ENCODE measurements at regions not wholly inside any gene's neighbourhood (a gene's known extent, or its start where the extent isn't known, plus 50 kb on each side); places are given as distances from the start of the nearest gene placed in this dataset.
A peak's percentile ranks its signal among the peaks of the same experiment; 100 is the strongest.

DNA sequence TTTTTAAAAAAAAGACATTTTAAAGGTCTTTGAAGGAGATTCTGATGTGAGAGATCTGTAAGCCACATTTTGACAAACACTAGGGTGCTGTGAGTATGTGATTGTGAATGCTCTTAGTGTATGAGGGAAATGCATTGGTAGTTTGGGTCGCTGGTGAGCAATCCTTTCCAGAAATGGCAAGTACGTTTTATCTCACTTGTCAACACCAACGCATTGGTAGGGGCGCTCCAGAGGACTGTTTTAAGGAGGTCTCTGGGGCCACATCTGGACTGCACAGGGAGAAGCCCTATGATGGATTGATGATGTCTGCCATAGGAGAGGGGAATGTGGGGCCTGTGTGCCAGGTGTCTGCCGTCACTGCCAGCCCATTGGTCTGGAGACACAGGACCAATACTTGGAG lies 522.6 kb downstream of the BNC2 start:
- DNase-seq, result no peak

DNA sequence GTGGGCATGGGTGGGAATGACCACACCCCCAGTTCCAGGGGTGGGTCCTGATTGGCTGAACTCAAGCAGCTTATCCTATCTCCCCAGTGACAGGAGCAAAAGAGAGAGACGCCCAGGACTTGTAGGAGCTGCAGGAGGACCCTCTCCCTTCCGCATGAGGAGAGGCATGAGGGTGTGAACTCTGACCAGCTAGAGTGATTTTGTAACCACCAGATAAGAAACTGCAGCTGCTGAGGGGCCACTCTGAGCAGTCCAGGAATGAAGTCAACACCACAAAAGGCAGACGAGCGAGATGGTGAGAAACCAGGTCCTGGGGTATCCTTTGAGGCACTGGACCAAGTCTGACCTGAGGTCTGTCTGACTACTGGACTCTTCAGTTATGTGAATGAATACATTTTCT lies 521.9 kb downstream of the BNC2 start:
- no peak for DNase-seq

DNA sequence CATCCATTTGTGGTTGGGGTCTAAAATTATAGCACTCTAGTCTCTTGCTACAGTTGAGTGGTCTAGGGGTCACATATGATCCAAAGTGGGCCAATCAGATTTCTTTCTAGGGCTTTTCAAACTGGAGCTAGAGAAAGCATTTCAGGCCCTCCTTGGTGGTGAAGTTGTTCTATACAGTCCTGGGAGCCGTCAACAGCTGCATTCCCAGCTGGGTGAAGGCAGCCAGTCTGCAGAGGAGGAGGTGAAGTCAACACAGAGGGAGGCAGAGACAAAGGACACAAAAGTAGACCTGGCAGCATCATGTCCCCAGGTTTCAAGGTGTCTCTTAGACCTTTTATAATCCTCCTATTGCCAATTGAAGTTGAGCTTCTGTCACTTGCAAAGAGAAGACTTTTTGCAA lies 518.2 kb downstream of the BNC2 start:
- DNase-seq, result no peak

DNA sequence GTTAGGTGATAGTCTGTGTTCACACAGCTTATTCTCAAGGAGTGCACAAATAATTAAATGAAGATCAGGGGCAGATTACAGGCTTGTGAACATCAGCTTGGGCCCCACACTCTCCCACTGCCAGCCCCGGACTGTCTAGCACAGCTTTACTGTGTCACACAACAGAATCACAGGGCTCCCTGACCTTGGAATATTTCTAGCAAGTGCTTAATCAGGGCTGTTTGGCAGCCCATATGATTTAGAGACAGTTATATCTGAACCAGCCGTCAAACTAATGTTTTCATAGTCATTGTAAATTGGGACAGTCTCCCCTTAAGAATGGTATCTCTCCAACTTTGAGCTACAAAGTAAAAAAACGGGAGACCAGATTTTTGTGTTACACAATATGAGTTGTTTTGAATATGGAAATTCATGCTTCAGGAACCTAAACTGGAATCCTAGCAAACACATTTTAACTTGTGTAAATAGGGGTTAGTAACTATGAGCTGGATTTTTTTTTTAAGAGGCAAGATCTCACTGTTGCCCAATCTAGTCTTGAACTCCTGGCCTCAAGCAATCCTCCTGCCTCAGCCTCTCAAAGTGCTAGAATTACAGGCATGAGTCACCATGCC lies 517.6 kb downstream of the BNC2 start:
- no peak for DNase-seq

DNA sequence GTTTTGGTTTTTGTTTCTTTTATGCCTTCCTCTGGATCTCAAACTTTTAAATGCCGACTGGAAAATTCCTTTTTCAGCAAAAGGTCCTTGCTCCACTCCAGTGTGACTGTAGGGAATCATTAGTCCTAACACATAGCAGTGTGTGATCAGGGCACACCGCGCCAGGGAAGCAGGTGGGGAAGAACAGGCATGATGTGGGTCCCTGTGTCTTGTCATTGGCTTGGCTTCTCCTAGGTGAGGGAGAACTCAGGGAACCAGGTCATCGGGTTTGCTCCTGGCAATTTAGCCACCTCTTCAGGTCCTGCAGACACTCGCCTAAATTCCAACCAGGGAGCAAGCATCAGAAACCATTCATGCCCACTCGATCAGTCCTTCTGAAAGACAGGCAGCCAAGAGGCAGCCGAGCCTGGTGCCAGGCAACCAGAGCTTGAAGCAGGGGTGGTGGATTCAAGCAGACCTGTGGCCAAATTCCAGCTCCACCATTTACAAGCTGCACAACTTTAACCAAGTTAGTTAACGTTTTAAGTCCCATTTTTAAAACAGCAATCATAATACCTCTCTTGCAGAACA lies 514.2 kb downstream of the BNC2 start:
- DNase-seq, result peak; percentile 39

DNA sequence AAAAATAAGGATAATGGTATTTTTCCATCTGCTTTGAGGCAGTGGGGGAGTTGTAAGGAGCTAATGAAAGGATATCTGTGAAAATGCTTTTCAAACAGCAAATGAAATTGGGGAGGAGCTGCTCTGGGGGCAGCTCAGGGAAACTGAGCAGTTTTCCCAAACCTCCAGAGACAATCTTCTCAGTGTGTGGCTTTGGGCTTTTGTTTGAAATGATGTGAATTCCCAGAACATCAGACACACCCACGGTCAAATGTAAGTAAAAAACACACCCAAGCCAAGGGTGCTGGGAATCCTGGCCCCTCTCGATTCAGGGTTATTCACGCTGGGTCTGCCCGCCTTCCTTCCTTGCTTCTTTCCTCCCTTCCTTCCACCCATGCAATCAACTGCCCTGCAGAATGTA lies 512.6 kb downstream of the BNC2 start:
- peak; percentile 30 for DNase-seq

DNA sequence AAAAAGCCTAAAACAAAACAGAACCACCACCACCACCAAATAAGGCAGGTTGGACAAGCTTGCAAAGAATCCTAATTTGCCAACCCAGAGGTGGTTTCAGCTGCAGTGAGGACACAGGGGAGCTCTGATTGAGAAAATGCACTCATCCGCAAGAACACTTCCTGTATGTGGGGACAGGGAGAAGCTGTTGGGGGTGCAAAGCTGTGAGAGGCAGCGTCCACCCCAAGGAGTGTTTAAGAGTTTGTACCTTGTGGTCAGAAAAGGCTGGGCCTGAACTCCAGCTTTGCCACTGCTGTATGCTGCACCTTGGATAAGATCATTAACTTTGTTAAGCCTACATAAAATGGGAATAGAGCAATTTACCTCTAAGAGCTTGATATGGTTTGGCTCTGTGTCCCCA lies 511.7 kb downstream of the BNC2 start:
- peak; percentile 27 for DNase-seq

Measured in islet precursor cell (in vitro differentiated cells).